ENCODE measurements at regions not wholly inside any gene's neighbourhood (a gene's known extent, or its start where the extent isn't known, plus 50 kb on each side); places are given as distances from the start of the nearest gene placed in this dataset.

GRCh38 chr13:53126841-53127245 lies 98.2 kb downstream of the OLFM4 start:
- Histone ChIP-seq H3K9me3 (ENCODE audit: insufficient read depth, low read depth, low read length) (no peaks in the 10 kb centered on the region), H3K9ac (ENCODE audit: low read depth, low read length) (no peak overlapping the region), H3K4me1 (ENCODE audit: insufficient read depth, low read length) (peaks cover 7% of the 10 kb centered on the region), H3K36me3 (ENCODE audit: insufficient read depth, low read length) (no peaks in the 10 kb centered on the region), H3K4me3 (ENCODE audit: low read length) (no peak overlapping the region), H3K27ac (ENCODE audit: low read depth, low read length) (no peak overlapping the region), H3K27me3 (ENCODE audit: insufficient read depth, low read length) (no peaks in the 10 kb centered on the region)
- 100% methylated on average over 1 of the region's 1 CpG for WGBS

- peaks cover 1% of the 10 kb centered on the region for H3K4me1 ChIP-seq (ENCODE audit: insufficient read depth, low read length)
- H3K9me3 ChIP-seq (ENCODE audit: insufficient read depth, low read depth, low read length) = no peaks in the 10 kb centered on the region
- WGBS = 85% methylated on average over 2 of the region's 2 CpGs
- H3K4me3 ChIP-seq (ENCODE audit: low read length) = no peak overlapping the region
- H3K27ac ChIP-seq (ENCODE audit: low read depth, low read length) = no peak overlapping the region
- H3K36me3 ChIP-seq (ENCODE audit: insufficient read depth, low read length) = no peaks in the 10 kb centered on the region
- no peak overlapping the region for H3K9ac ChIP-seq (ENCODE audit: low read depth, low read length)
- H3K27me3 ChIP-seq (ENCODE audit: insufficient read depth, low read length) = no peaks in the 10 kb centered on the region
These were observed 98.8 kb downstream of the OLFM4 start for GRCh38 chr13:53127373-53127772.

- 90% methylated on average over 2 of the region's 2 CpGs for WGBS
- no peaks in the 10 kb centered on the region for H3K9me3 ChIP-seq (ENCODE audit: insufficient read depth, low read depth, low read length)
- H3K4me3 ChIP-seq (ENCODE audit: low read length) = no peak overlapping the region
- no peaks in the 10 kb centered on the region for H3K4me1 ChIP-seq (ENCODE audit: insufficient read depth, low read length)
- no peaks in the 10 kb centered on the region for H3K27me3 ChIP-seq (ENCODE audit: insufficient read depth, low read length)
- no peaks in the 10 kb centered on the region for H3K36me3 ChIP-seq (ENCODE audit: insufficient read depth, low read length)
- H3K27ac ChIP-seq (ENCODE audit: low read depth, low read length) = no peak overlapping the region
- no peak overlapping the region for H3K9ac ChIP-seq (ENCODE audit: low read depth, low read length)
These were observed 101.3 kb downstream of the OLFM4 start for GRCh38 chr13:53129864-53130393.

GRCh38 chr13:53131361-53131760 lies 102.7 kb downstream of the OLFM4 start:
- H3K36me3 ChIP-seq (ENCODE audit: insufficient read depth, low read length) = no peaks in the 10 kb centered on the region
- WGBS = 100% methylated on average over 3 of the region's 3 CpGs
- H3K4me1 ChIP-seq (ENCODE audit: insufficient read depth, low read length) = no peaks in the 10 kb centered on the region
- no peaks in the 10 kb centered on the region for H3K9me3 ChIP-seq (ENCODE audit: insufficient read depth, low read depth, low read length)
- H3K4me3 ChIP-seq (ENCODE audit: low read length) = no peak overlapping the region
- no peak overlapping the region for H3K9ac ChIP-seq (ENCODE audit: low read depth, low read length)
- no peak overlapping the region for H3K27ac ChIP-seq (ENCODE audit: low read depth, low read length)
- H3K27me3 ChIP-seq (ENCODE audit: insufficient read depth, low read length) = no peaks in the 10 kb centered on the region

GRCh38 chr13:53135301-53135700 lies 106.7 kb downstream of the OLFM4 start:
- 84% methylated on average over 2 of the region's 2 CpGs for WGBS
- Histone ChIP-seq H3K36me3 (ENCODE audit: insufficient read depth, low read length) (no peaks in the 10 kb centered on the region), H3K9me3 (ENCODE audit: insufficient read depth, low read depth, low read length) (no peaks in the 10 kb centered on the region), H3K9ac (ENCODE audit: low read depth, low read length) (no peak overlapping the region), H3K4me1 (ENCODE audit: insufficient read depth, low read length) (no peaks in the 10 kb centered on the region), H3K27ac (ENCODE audit: low read depth, low read length) (no peak overlapping the region), H3K27me3 (ENCODE audit: insufficient read depth, low read length) (no peaks in the 10 kb centered on the region), H3K4me3 (ENCODE audit: low read length) (no peak overlapping the region)

- H3K36me3 ChIP-seq (ENCODE audit: insufficient read depth, low read length) = no peaks in the 10 kb centered on the region
- H3K9ac ChIP-seq (ENCODE audit: low read depth, low read length) = no peak overlapping the region
- H3K27ac ChIP-seq (ENCODE audit: low read depth, low read length) = no peak overlapping the region
- no peaks in the 10 kb centered on the region for H3K9me3 ChIP-seq (ENCODE audit: insufficient read depth, low read depth, low read length)
- H3K4me1 ChIP-seq (ENCODE audit: insufficient read depth, low read length) = peaks cover 9% of the 10 kb centered on the region
- no peak overlapping the region for H3K4me3 ChIP-seq (ENCODE audit: low read length)
- WGBS = 93% methylated on average over 2 of the region's 3 CpGs
- no peaks in the 10 kb centered on the region for H3K27me3 ChIP-seq (ENCODE audit: insufficient read depth, low read length)
These were observed 108.1 kb downstream of the OLFM4 start for GRCh38 chr13:53136554-53137215.

GRCh38 chr13:53137779-53138178 lies 109.2 kb downstream of the OLFM4 start:
- WGBS = 98% methylated on average over 1 of the region's 1 CpG
- no peak overlapping the region for H3K9ac ChIP-seq (ENCODE audit: low read depth, low read length)
- H3K4me1 ChIP-seq (ENCODE audit: insufficient read depth, low read length) = peaks cover 13% of the 10 kb centered on the region
- no peaks in the 10 kb centered on the region for H3K9me3 ChIP-seq (ENCODE audit: insufficient read depth, low read depth, low read length)
- H3K27ac ChIP-seq (ENCODE audit: low read depth, low read length) = no peak overlapping the region
- no peaks in the 10 kb centered on the region for H3K27me3 ChIP-seq (ENCODE audit: insufficient read depth, low read length)
- H3K36me3 ChIP-seq (ENCODE audit: insufficient read depth, low read length) = no peaks in the 10 kb centered on the region
- no peak overlapping the region for H3K4me3 ChIP-seq (ENCODE audit: low read length)

GRCh38 chr13:53138376-53139036 lies 109.9 kb downstream of the OLFM4 start:
- no peak overlapping the region for H3K4me3 ChIP-seq (ENCODE audit: low read length)
- peaks cover 13% of the 10 kb centered on the region for H3K4me1 ChIP-seq (ENCODE audit: insufficient read depth, low read length)

GRCh38 chr13:53141336-53141735 lies 112.7 kb downstream of the OLFM4 start:
- Histone ChIP-seq H3K9me3 (ENCODE audit: insufficient read depth, low read depth, low read length) (no peaks in the 10 kb centered on the region), H3K27me3 (ENCODE audit: insufficient read depth, low read length) (no peaks in the 10 kb centered on the region), H3K4me1 (ENCODE audit: insufficient read depth, low read length) (peaks cover 13% of the 10 kb centered on the region), H3K36me3 (ENCODE audit: insufficient read depth, low read length) (no peaks in the 10 kb centered on the region), H3K4me3 (ENCODE audit: low read length) (no peak overlapping the region), H3K27ac (ENCODE audit: low read depth, low read length) (no peak overlapping the region), H3K9ac (ENCODE audit: low read depth, low read length) (no peak overlapping the region)
- WGBS = 47% methylated on average over 3 of the region's 3 CpGs

More at GRCh38 chr13:53138376-53139036, 109.9 kb downstream of the OLFM4 start:
- Histone ChIP-seq H3K36me3 (ENCODE audit: insufficient read depth, low read length) (no peaks in the 10 kb centered on the region), H3K9ac (ENCODE audit: low read depth, low read length) (no peak overlapping the region), H3K27me3 (ENCODE audit: insufficient read depth, low read length) (no peaks in the 10 kb centered on the region), H3K27ac (ENCODE audit: low read depth, low read length) (no peak overlapping the region), H3K9me3 (ENCODE audit: insufficient read depth, low read depth, low read length) (no peaks in the 10 kb centered on the region)
- 94% methylated on average over 14 of the region's 14 CpGs for WGBS

- 85% methylated on average over 4 of the region's 5 CpGs for WGBS
- Histone ChIP-seq H3K36me3 (ENCODE audit: insufficient read depth, low read length) (no peaks in the 10 kb centered on the region), H3K27me3 (ENCODE audit: insufficient read depth, low read length) (no peaks in the 10 kb centered on the region), H3K9me3 (ENCODE audit: insufficient read depth, low read depth, low read length) (no peaks in the 10 kb centered on the region), H3K9ac (ENCODE audit: low read depth, low read length) (no peak overlapping the region), H3K4me1 (ENCODE audit: insufficient read depth, low read length) (peaks cover 13% of the 10 kb centered on the region), H3K27ac (ENCODE audit: low read depth, low read length) (no peak overlapping the region), H3K4me3 (ENCODE audit: low read length) (no peak overlapping the region)
These were observed 113.7 kb downstream of the OLFM4 start for GRCh38 chr13:53142306-53142705.

- Histone ChIP-seq H3K9ac (ENCODE audit: low read depth, low read length) (no peak overlapping the region), H3K27ac (ENCODE audit: low read depth, low read length) (no peak overlapping the region), H3K4me1 (ENCODE audit: insufficient read depth, low read length) (peaks cover 13% of the 10 kb centered on the region), H3K27me3 (ENCODE audit: insufficient read depth, low read length) (no peaks in the 10 kb centered on the region), H3K9me3 (ENCODE audit: insufficient read depth, low read depth, low read length) (no peaks in the 10 kb centered on the region), H3K36me3 (ENCODE audit: insufficient read depth, low read length) (no peaks in the 10 kb centered on the region), H3K4me3 (ENCODE audit: low read length) (no peak overlapping the region)
- WGBS = 94% methylated on average over 6 of the region's 6 CpGs
These were observed 115.2 kb downstream of the OLFM4 start for GRCh38 chr13:53143757-53144339.

All from HUES64 (cell line).